HCT116 (cell line): ENCODE measurements at regions not wholly inside any gene's neighbourhood (a gene's known extent, or its start where the extent isn't known, plus 50 kb on each side); places are given as distances from the start of the nearest gene placed in this dataset.

ENCODE experiments used
- ATAC-seq: fragments of 200-7000 bp; cut with Tn5 transposase; 2 replicates; pipeline ENCODE4 v1.9.1; 2020; ENCODE audit warnings: mild to moderate bottlenecking, moderate library complexity
- BruUV-seq: library from RNA; stranded (reverse); fragments of 400-500 nt; replicated peaks from 2 replicates; lab custom pipeline; 2021; lab: Mats Ljungman, UMichigan
- CTCF ChIA-PET: fragments of 300-600 bp; sonication (Branson Sonifier 250); formaldehyde crosslinking; loops from one replicate; lab custom pipeline; 2021; ENCODE audit warnings: antibody characterized with exemption; lab: Charles Lee
- POLR2A ChIA-PET: fragments of 300-600, 350-600 bp; sonication (Branson Sonifier 250); formaldehyde crosslinking; loops from one replicate; lab custom pipeline; 2021; ENCODE audit warnings: antibody characterized with exemption; lab: Charles Lee
- RAD21 ChIA-PET, 2 experiments: fragments of 300-600 bp; sonication (Branson Sonifier 250); formaldehyde crosslinking; loops; one replicate each; lab custom pipeline; 2023; ENCODE audit warnings: low total read pairs in 2 of 2; ENCODE audit not compliant: uncharacterized antibody in 2 of 2, unreplicated experiment in 2 of 2, low non-redundant PET in 1 of 2; lab: Charles Lee
- DNase-seq: peaks from one replicate; pipeline ENCODE4 v3.0.0-alpha.2; 2010; ENCODE audit warnings: low read depth, low spot score
- H2AFZ ChIP-seq: fragments of 200-600 bp; shearing (Covaris generic), sonication (generic); 2 replicates; pipeline ENCODE4 v1.6.1; 2017; ENCODE audit warnings: low read depth, mixed run types, mixed read lengths, antibody characterized with exemption, low read length; ENCODE audit not compliant: poor library complexity, severe bottlenecking
- H3K27ac ChIP-seq: 2 replicates; pipeline ENCODE4 v1.5.1; 2012; ENCODE audit warnings: low read depth, low read length
- H3K27me3 ChIP-seq: fragments of 200-600 bp; sonication (generic); 2 replicates; pipeline ENCODE4 v1.6.1; 2016; ENCODE audit warnings: mixed run types, low read length, mixed read lengths; ENCODE audit not compliant: insufficient read depth
- H3K36me3 ChIP-seq, 2 experiments: fragments of 200-500 bp in 1 of 2; fragments of 200-600 bp in 1 of 2; sonication (Bioruptor generic) in 1 of 2; sonication (generic) in 1 of 2; 2 replicates each; pipeline versions ENCODE4 v1.5.1 to v1.6.1; 2014 to 2016; ENCODE audit warnings: low read length in 2 of 2, inconsistent platforms in 1 of 2, mixed read lengths in 1 of 2, mixed run types in 1 of 2; ENCODE audit not compliant: insufficient read depth in 2 of 2, control insufficient read depth in 1 of 2
- H3K4me1 ChIP-seq, 2 experiments: fragments of 200-600 bp in 1 of 2; sonication (generic) in 1 of 2; 2 replicates each; pipeline versions ENCODE4 v1.5.1 to v1.6.1; 2012 to 2017; ENCODE audit warnings: low read length in 2 of 2, inconsistent platforms in 1 of 2, mild to moderate bottlenecking in 1 of 2, mixed read lengths in 1 of 2, mixed run types in 1 of 2, moderate library complexity in 1 of 2; ENCODE audit not compliant: insufficient read depth in 2 of 2, control insufficient read depth in 1 of 2
- H3K4me2 ChIP-seq: fragments of 200-600 bp; sonication (generic); 2 replicates; pipeline ENCODE4 v1.6.1; 2017; ENCODE audit warnings: mixed run types, low read length, mixed read lengths
- H3K4me3 ChIP-seq, 2 experiments: fragments of 200-600 bp in 1 of 2; sonication (generic) in 1 of 2; replicated peaks in 1 of 2; 2 replicates each; pipeline ENCODE4 v1.5.1; 2011 to 2016; ENCODE audit warnings: low read length in 2 of 2, control low read depth in 1 of 2, low read depth in 1 of 2, mild to moderate bottlenecking in 1 of 2, mixed read lengths in 1 of 2, mixed run types in 1 of 2
- H3K79me2 ChIP-seq: fragments of 200-600 bp; sonication (generic); 2 replicates; pipeline ENCODE4 v1.6.1; 2017; ENCODE audit warnings: mild to moderate bottlenecking, mixed run types, low read length, moderate library complexity, mixed read lengths; ENCODE audit not compliant: insufficient read depth
- H3K9ac ChIP-seq: fragments of 200-600 bp; sonication (generic); 2 replicates; pipeline ENCODE4 v1.6.1; 2016; ENCODE audit warnings: low read length, mixed read lengths
- H3K9me2 ChIP-seq: fragments of 200-600 bp; sonication (generic), shearing (Covaris generic); 2 replicates; pipeline ENCODE4 v1.6.1; 2017; ENCODE audit warnings: mixed run types, mild to moderate bottlenecking, moderate library complexity; ENCODE audit not compliant: insufficient read depth
- H3K9me3 ChIP-seq, 2 experiments: fragments of 200-500 bp in 1 of 2; fragments of 200-600 bp in 1 of 2; sonication (Bioruptor generic) in 1 of 2; sonication (generic) in 1 of 2; 2 replicates each; pipeline ENCODE4 v1.6.1; 2014 to 2017; ENCODE audit warnings: low read length in 2 of 2, mixed read lengths in 2 of 2, inconsistent platforms in 1 of 2, low read depth in 1 of 2, mild to moderate bottlenecking in 1 of 2, mixed run types in 1 of 2, moderate library complexity in 1 of 2; ENCODE audit not compliant: control insufficient read depth in 1 of 2, insufficient read depth in 1 of 2
- H4K20me1 ChIP-seq: fragments of 200-600 bp; sonication (generic), shearing (Covaris generic); 2 replicates; pipeline ENCODE4 v1.6.1; 2017; ENCODE audit warnings: mixed run types, mild to moderate bottlenecking, moderate library complexity; ENCODE audit not compliant: insufficient read depth
- CEBPB ChIP-seq: IDR thresholded peaks from 2 replicates; pipeline ENCODE4 v1.6.1; 2012; ENCODE audit warnings: low read depth
- EGR1 ChIP-seq: IDR thresholded peaks from 2 replicates; pipeline ENCODE4 v1.6.1; 2012; ENCODE audit warnings: low read depth
- EZH2 ChIP-seq: fragments of 200-600 bp; sonication (generic); IDR thresholded peaks from 2 replicates; pipeline ENCODE4 v1.6.1; 2017; ENCODE audit warnings: antibody characterized with exemption, mixed run types
- RAD21 ChIP-seq: IDR thresholded peaks from 2 replicates; pipeline ENCODE4 v1.6.1; 2012; ENCODE audit warnings: low read depth, mild to moderate bottlenecking
- SRF ChIP-seq: IDR thresholded peaks from 2 replicates; pipeline ENCODE4 v1.6.1; 2012; ENCODE audit warnings: low read depth
- TCF7L2 ChIP-seq: IDR thresholded peaks from 2 replicates; pipeline ENCODE4 v1.7.0; 2011; ENCODE audit warnings: borderline replicate concordance, inconsistent platforms; ENCODE audit not compliant: insufficient read depth, insufficient read length; ENCODE audit errors: extremely low read depth
- YY1 ChIP-seq: IDR thresholded peaks from 2 replicates; pipeline ENCODE4 v1.6.1; 2011; ENCODE audit warnings: low read length, low read depth, moderate library complexity, mild to moderate bottlenecking; ENCODE audit not compliant: insufficient replicate concordance; ENCODE audit errors: extremely low read depth
- ZFX ChIP-seq: fragments of 450-650 bp; IDR thresholded peaks from 2 replicates; pipeline ENCODE4 v1.6.1; 2017
- intact Hi-C: fragments of 100-400 bp; cut with micrococcal nuclease; formaldehyde crosslinking; loops from 2 replicates; pipeline ENCODE4 v1.10.0; 2022

GRCh38 chr1:95625224-95625623, 391.2 kb downstream of the RWDD3 start:
- Histone ChIP-seq H3K27ac (no peak overlapping the region), H3K4me2 (no peak overlapping the region), H2AFZ (no peak overlapping the region), H3K36me3 (no peaks in the 10 kb centered on the region)
- no peak for DNase-seq
- TF ChIP-seq ZFX (no peak), RAD21 (no peak), SRF (no peak), EGR1 (no peak), YY1 (no peak)
- TF ChIP-seq, all 23 proteins: peak for 0
- Histone ChIP-seq H3K79me2 (no peaks in the 10 kb centered on the region), H3K9ac (no peak overlapping the region), H3K4me1 (no peaks in the 10 kb centered on the region), H4K20me1 (no peaks in the 10 kb centered on the region), H3K9me2 (no peaks in the 10 kb centered on the region), H3K9me3 (no peaks in the 10 kb centered on the region), H3K27me3 (no peaks in the 10 kb centered on the region), H3K4me3 (no peak overlapping the region)
- no TSS peak for BruUV-seq
- RAD21 ChIA-PET = no interaction called here
- CTCF ChIA-PET = no interaction called here
- intact Hi-C loops = no loop called here
- ATAC-seq = no peak
- POLR2A ChIA-PET = no interaction called here

- ChIA-PET CTCF (no interaction called here), RAD21 (no interaction called here), POLR2A (no interaction called here)
- no peaks in the 10 kb centered on the region for H3K36me3 ChIP-seq
- no peak overlapping the region for H2AFZ ChIP-seq
- no peaks in the 10 kb centered on the region for H3K9me2 ChIP-seq
- intact Hi-C loops = no loop called here
- no peak overlapping the region for H3K27ac ChIP-seq
- BruUV-seq = no TSS peak
- TF ChIP-seq EZH2 (no peak), CEBPB (no peak), TCF7L2 (no peak)
- ATAC-seq (no peak), DNase-seq (no peak)
- no peaks in the 10 kb centered on the region for H3K27me3 ChIP-seq
- H3K4me1 ChIP-seq = no peaks in the 10 kb centered on the region
- H4K20me1 ChIP-seq = no peaks in the 10 kb centered on the region
- no peak overlapping the region for H3K4me2 ChIP-seq
- no peaks in the 10 kb centered on the region for H3K79me2 ChIP-seq
- no peaks in the 10 kb centered on the region for H3K9me3 ChIP-seq
- no peak overlapping the region for H3K4me3 ChIP-seq
- no peak overlapping the region for H3K9ac ChIP-seq
Observed at GRCh38 chr1:95627244-95627643, 393.2 kb downstream of the RWDD3 start.
